ENCODE measurements at regions not wholly inside any gene's neighbourhood (a gene's known extent, or its start where the extent isn't known, plus 50 kb on each side); places are given as distances from the start of the nearest gene placed in this dataset.

- no peaks in the 10 kb centered on the region for H3K27me3 Mint-ChIP-seq (ENCODE audit: low read depth, unreplicated experiment)
These were observed 196.1 kb downstream of the ZNF330 start for GRCh38 chr4:141416677-141417363.

GRCh38 chr4:141417387-141417786 is 196.7 kb downstream of the ZNF330 start:
- H3K36me3 Mint-ChIP-seq (ENCODE audit: low read depth, unreplicated experiment): no peaks in the 10 kb centered on the region

More at GRCh38 chr4:141416677-141417363, 196.1 kb downstream of the ZNF330 start:
- Mint-ChIP-seq H3K4me3 (ENCODE audit: unreplicated experiment) (no peak overlapping the region), H3K4me1 (ENCODE audit: low read depth, unreplicated experiment) (peaks cover 2% of the 10 kb centered on the region), H3K36me3 (ENCODE audit: low read depth, unreplicated experiment) (no peaks in the 10 kb centered on the region), H3K27ac (ENCODE audit: unreplicated experiment) (no peak overlapping the region), H3K9me3 (ENCODE audit: unreplicated experiment) (no peaks in the 10 kb centered on the region)
- Histone ChIP-seq H3K27me3 (ENCODE audit: insufficient read depth, low read length) (no peaks in the 10 kb centered on the region), H3K4me3 (ENCODE audit: insufficient read depth, low read depth, low read length) (no peak overlapping the region), H3K27ac (ENCODE audit: low read depth, low read length) (no peak overlapping the region), H3K9ac (ENCODE audit: low read length) (no peak overlapping the region), H3K4me1 (ENCODE audit: insufficient read depth, low read length) (no peaks in the 10 kb centered on the region), H3K4me2 (ENCODE audit: low read length) (no peak overlapping the region), H3K9me3 (ENCODE audit: insufficient read depth, low read depth, low read length) (no peaks in the 10 kb centered on the region), H4K20me1 (ENCODE audit: insufficient read depth, low read length) (no peaks in the 10 kb centered on the region), H3K36me3 (ENCODE audit: insufficient read depth, low read length) (no peaks in the 10 kb centered on the region), H2AFZ (ENCODE audit: low read depth, low read length) (no peak overlapping the region), H3K79me2 (ENCODE audit: insufficient read depth, low read length) (no peaks in the 10 kb centered on the region)
- FAIRE-seq (peak; percentile 65), DNase-seq (ENCODE audit: low read depth) (peak; percentile 63)
- TF ChIP-seq EZH2 (IDR thresholded peaks at IDR 0.05; ENCODE audit: insufficient read depth, low read length) (no peak), CTCF (IDR thresholded peaks at IDR 0.05; ENCODE audit: insufficient read depth, low read depth, low read length) (no peak)

More at GRCh38 chr4:141417387-141417786, 196.7 kb downstream of the ZNF330 start:
- Mint-ChIP-seq H3K27me3 (ENCODE audit: low read depth, unreplicated experiment) (no peaks in the 10 kb centered on the region), H3K4me1 (ENCODE audit: low read depth, unreplicated experiment) (peaks cover 2% of the 10 kb centered on the region), H3K27ac (ENCODE audit: unreplicated experiment) (no peak overlapping the region), H3K9me3 (ENCODE audit: unreplicated experiment) (no peaks in the 10 kb centered on the region), H3K4me3 (ENCODE audit: unreplicated experiment) (no peak overlapping the region)
- Histone ChIP-seq H3K36me3 (ENCODE audit: insufficient read depth, low read length) (no peaks in the 10 kb centered on the region), H2AFZ (ENCODE audit: low read depth, low read length) (no peak overlapping the region), H3K9ac (ENCODE audit: low read length) (no peak overlapping the region), H3K4me3 (ENCODE audit: insufficient read depth, low read depth, low read length) (no peak overlapping the region), H3K27ac (ENCODE audit: low read depth, low read length) (no peak overlapping the region), H3K79me2 (ENCODE audit: insufficient read depth, low read length) (no peaks in the 10 kb centered on the region), H3K27me3 (ENCODE audit: insufficient read depth, low read length) (no peaks in the 10 kb centered on the region), H3K4me1 (ENCODE audit: insufficient read depth, low read length) (no peaks in the 10 kb centered on the region), H4K20me1 (ENCODE audit: insufficient read depth, low read length) (no peaks in the 10 kb centered on the region), H3K9me3 (ENCODE audit: insufficient read depth, low read depth, low read length) (no peaks in the 10 kb centered on the region), H3K4me2 (ENCODE audit: low read length) (no peak overlapping the region)
- peak; percentile 67 for DNase-seq (ENCODE audit: low read depth)
- TF ChIP-seq EZH2 (IDR thresholded peaks at IDR 0.05; ENCODE audit: insufficient read depth, low read length) (no peak), CTCF (IDR thresholded peaks at IDR 0.05; ENCODE audit: insufficient read depth, low read depth, low read length) (no peak)
- FAIRE-seq: no peak
